Activated CD4-positive, CD25-positive, alpha-beta regulatory T cell treated with anti-CD3 and anti-CD28 coated beads, Interleukin-2, amount 50 U/mL, for 24 hours (primary cell): ENCODE measurements at regions not wholly inside any gene's neighbourhood (a gene's known extent, or its start where the extent isn't known, plus 50 kb on each side); places are given as distances from the start of the nearest gene placed in this dataset.
"Not testable (repeated sequence)": the region's sequence is repeated elsewhere in the genome, so short reads cannot be mapped to it uniquely, and the experiment has no call there.

ENCODE experiments used
- ATAC-seq, 2 donors: fragments of 150-1000 bp; cut with Tn5 transposase; one replicate each; pipeline ENCODE4 v1.10.0; 2021; ENCODE audit warnings: mild to moderate bottlenecking in 1 of 2, moderate library complexity in 1 of 2

DNA sequence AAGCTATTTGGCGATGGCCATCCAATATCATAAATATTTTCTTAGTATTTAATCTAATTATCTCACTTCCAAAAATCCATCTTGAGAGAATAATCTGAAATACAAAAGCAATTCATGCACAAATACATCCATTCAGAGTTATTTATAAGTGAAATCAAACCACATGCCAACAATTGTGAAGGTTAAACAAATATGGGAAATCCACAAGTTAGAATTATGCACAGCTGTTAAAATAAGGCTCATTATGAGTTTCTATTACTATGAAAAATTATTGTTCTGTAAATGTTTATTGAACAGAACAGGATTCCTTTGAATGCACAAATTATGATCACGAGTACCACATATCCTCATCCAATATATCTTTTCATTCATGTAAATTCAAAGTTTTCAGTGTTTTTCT lies 267.7 kb downstream of the PLOD2 start:
- no peak for ATAC-seq

DNA sequence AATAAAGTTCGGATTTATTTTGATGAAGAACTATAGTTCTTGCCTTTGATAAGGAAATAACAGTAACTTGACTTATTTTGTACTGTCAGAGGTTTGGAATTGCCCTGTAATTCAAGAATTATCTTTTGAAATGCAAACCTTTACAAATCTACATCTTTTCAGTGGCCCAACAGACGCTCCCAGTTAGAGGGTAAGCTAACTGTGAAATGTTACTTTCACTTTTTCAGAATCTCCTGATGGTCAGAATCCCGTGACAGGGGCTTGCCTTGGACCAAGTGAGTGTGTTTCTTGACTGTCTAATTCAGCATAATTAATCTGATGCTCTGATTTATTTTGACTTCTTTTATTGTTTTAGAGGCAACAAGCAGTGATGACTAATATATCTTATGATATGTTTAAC lies 262.5 kb downstream of the PLOD2 start:
- no peak for ATAC-seq

DNA sequence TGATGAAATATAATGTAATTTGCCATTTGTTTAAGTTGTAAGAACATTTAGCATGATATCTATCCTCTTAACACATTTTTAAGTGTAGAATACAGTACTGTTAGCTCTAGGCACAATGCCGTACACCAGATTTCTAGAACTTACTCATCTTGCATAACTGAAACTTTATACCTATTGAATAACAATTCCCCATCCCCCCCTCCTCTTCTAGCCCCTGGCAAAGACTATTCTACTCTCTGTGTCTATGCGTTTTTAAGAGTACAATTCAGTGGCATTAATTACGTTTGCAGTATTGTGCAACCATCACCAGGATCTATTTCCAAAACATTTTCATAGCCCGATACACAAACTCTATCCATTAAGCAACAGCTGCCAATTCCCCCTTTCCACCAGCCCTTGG lies 261.7 kb downstream of the PLOD2 start:
- no peak for ATAC-seq

DNA sequence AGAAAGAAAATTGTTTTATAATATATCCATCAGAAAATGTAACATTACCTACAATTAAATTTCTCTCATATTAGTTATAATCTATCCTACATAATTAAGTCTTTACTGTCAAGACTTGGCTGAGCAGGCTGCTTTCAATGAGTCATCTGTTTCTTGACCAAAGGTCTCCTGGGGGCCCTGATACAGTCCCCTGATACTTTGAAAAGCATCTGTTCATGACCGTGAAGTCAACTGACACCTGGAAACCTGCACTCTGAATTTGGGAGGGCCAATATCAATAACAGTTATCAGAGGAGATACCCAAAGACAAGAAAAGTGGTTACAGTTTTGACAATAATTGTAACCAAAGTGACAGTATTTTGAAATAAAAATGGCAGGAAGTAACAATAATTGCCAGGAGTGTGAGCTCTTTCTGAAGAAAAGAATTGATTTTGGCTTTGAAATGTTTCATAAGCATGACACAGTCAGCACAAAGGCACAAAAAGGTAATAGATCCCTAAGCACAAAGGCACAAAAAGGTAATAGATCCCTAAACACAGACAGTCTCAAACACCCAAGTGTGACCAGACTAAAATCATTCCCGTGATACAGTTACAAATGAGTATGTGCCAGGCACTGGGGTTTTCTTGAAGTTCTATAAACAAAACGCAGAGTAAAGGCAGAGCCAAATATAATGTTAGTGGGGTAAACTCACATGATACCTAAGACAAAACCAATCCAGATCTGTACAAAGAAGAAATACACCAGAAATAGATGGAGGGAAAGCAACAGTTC lies 260.7 kb downstream of the PLOD2 start:
- no peak for ATAC-seq

DNA sequence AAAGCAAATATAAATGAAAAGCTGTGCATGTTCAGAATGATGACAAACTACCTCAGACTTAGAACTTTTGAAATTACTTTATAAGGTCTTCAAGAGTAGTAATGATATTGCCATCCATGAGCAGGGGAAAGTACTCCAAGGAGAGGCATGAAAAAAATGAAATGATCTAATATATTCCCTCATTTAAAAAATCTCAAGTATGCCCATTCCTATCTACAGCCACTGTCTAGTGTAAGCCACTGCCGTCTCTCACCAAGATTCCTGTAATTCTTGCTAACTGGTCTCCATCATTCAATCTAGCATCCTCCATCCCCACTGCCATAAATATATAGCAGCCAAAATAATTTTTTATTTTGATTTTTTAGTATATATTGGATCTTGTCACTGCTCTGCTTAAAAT lies 258.8 kb downstream of the PLOD2 start:
- ATAC-seq, result no peak

DNA sequence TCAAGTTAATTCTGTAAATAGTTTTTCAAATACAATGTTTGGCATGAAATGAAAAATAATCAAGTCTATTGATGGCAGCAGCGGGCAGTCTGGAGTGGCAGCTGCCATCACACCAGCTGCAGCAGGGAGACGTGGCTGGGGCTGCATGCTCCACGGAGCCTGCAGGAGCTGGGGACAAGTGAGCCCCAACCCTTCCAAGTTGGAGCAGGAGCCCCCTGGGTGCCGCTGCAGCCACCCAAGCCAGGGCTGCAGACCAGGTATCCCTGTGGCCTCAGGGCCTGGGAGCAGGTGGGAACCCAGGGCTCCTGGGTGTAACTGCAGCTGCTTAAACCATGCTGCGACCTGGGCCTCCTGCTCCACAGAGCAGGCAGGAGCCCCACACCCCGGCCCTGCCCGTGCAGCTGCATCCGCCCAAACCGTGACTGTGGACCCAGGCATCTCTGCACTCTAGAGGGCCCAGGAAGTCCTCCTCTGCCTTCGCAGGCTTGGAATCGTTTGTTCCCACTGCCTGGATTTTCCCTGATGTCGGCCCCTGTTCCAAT lies 257.4 kb downstream of the PLOD2 start:
- no peak for ATAC-seq

DNA sequence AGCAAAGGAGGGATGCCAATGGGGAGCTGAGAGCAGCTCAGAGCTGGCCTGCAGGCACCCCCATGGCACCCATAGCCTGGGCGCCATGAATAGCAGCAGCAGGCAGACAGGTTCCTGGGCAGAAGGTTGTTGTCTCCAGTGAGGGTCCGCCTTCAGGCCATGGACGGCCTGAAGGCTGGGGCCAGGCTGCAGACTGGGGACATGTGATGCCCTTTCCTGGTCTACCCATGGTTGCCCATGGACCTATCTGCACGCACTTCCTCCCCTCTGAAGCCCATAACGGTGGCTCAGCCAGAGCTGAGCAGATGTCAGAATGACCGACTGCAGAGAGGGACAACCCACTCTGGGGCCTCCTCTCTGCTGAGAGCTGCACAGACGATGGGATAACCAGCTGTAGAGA lies 256.8 kb downstream of the PLOD2 start:
- ATAC-seq, result no peak

DNA sequence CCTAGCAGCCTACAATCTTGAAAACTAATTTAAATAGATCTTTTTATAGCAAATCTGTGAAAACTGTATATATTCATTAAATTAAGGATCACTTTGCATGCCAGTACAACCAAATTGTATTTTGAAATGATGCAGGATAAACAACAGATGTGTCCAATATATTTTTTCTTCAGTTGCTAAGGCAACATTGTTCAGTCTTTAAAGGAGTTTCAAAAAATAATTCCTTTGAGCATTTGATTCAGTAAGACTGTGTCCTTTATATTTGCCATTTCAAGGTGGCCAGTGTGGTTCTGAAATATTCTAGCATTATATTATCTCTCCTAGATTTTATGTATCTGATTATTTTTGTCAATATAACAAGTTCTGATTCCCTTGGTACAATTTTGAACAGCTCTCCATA lies 254.7 kb downstream of the PLOD2 start:
- no peak for ATAC-seq

DNA sequence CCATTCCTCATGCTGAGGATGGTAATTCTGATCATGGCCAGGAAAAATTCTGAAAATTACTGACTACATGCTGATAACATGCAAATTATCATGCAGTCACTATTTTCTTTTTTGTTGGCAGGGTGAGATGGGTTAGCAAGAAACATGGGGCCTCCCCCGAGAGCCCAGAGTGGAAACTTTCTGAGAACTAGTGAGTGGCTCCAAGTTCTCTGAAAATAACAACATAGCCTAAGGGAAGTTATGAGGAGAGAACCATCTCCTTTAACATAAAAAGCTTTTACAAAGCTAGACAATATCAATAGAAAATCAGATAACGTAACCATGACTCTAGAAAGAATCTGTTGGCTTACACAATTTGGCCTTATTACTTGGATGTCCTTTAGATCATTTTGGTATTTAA lies 254.2 kb downstream of the PLOD2 start:
- no peak for ATAC-seq

DNA sequence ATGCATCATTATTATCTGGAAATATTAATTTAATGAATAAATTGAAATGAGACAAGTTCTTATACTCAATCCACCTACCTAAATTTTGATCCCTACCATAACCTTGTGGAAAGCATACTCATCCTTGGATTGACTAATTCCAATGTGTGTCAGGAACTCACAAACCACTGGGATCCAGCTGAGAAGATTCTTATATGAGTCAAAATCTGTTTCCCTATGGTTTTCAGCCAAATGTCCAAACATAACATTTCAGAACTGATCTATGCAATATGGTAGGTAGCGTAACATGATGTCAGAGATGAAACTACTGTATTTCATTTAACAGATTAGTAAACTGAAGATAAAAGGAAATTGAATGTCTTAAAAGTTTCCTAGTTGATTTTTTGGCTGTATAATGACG lies 250.0 kb downstream of the PLOD2 start:
- ATAC-seq, result no peak

DNA sequence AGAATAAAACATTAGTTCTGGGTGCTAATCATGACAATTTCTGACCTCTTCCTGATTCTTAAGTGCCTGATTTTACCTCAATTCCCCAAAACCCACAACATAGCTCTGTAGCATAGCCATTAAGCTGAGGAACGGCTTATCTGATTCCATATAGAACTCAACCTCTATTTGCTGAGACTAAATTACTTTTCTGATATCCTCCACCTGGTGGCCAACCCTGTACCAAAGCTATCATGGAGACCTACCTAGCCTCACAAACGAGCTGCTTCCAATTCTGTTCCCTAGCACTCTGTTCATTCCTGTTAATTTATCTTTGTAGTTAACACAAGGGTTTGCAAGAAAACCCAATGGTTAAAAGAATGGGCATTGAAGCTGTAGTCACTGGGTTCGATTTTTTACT lies 245.2 kb downstream of the PLOD2 start:
- ATAC-seq, result no peak

DNA sequence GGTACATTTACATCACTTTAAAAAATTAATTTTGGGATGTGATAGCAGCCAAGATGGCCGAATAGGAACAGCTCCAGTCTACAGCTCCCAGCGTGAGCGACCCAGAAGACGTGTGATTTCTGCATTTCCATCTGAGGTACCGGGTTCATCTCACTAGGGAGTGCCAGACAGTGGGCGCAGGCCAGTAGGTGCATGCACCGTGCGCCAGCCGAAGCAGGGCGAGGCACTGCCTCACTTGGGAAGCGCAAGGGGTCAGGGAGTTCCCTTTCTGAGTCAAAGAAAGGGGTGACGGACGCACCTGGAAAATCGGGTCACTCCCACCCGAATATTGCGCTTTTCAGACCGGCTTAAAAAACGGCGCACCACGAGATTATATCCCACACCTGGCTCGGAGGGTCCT lies 233.2 kb downstream of the PLOD2 start:
- not testable (repeated sequence) for ATAC-seq

DNA sequence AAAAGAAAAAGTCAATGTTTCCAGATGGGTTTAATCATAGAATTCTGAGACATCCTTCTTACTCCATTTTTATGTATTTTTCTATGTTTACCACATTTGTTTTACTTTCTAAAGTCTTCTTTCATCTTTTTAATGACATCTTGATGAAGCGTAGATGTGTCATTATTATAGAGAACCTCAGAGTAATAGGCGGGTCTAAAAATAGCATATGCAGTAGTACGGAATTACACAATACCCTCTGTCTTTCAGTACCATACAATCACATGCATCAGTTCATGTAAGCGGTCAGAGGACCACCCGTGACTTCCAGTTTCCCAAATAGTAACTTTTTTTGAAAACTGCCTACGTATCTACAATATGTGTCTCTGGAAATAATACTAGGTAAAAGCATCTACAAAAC lies 224.0 kb downstream of the PLOD2 start:
- no peak for ATAC-seq

DNA sequence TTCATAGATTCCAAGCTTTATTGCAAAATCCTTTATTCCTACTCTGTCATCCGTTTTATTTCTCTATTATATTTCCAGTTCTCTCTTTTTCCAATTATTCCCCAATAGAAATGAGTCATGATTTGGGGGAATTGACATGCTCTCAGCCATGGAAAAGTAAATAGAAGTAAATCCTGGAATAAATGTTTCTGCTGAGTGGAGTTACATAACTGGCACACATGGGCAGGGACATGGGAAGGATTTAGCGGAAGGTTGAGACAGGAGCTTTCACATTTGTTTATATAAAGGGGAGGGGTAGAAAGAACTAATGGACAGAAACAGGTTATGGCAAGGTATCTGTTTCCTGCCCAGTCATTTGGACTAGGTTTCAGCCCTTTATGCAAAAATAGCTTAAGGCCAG lies 221.6 kb downstream of the PLOD2 start:
- ATAC-seq, result no peak

DNA sequence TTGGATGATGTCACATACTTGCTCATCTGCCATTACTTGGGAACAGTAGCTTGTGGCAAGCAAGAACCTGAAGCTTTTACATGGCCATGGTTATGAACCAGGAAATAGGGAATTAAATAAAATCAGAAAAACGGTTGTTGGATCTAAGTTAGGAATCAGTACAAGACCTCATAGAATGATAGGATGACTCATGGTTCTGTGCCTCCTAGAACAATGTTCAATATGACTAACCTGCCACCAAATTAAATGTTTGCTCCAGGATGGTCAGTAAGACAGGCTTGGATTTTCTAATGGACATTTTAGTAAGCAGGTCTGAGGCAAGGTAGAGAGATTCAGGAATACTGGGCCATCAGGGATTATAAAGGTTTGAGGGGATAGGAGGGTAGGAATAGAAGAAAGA lies 218.9 kb downstream of the PLOD2 start:
- no peak for ATAC-seq

DNA sequence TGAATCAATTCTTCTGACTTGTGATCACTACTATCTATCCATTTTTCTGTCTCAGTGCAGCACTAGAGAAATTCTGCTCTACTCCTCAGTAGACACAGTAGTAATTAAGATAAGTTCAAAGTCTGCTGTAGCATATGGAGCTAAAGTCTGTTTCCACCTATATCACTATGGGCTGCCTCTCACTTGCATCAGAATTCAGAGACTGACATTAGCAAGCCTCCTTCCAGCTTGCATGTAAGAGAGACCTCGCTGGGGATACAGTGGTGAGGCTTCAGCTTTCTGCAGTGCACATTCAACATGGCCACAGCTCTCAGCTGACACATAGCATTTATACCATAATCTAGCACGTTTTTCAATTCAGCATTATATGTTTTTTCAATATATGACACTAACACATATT lies 217.0 kb downstream of the PLOD2 start:
- ATAC-seq, result no peak

DNA sequence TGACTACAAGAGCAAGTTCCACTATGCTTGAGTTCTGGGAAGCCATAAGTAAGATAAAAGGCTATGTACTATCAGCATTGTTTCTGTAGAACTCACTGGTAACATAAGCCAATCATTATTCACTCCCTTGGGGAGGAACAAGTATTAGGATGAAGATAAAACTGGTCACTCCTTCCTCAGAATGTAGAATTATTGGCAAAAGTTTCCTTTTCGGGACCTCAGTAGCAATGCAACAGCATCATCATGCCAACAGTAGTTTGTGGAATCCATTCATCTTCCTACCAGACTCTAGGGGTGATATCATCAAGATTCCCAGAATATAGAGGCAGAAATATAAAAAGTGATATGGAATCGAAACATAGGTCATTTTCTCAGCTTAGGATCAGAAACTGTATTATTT lies 209.5 kb downstream of the PLOD2 start:
- no peak for ATAC-seq

DNA sequence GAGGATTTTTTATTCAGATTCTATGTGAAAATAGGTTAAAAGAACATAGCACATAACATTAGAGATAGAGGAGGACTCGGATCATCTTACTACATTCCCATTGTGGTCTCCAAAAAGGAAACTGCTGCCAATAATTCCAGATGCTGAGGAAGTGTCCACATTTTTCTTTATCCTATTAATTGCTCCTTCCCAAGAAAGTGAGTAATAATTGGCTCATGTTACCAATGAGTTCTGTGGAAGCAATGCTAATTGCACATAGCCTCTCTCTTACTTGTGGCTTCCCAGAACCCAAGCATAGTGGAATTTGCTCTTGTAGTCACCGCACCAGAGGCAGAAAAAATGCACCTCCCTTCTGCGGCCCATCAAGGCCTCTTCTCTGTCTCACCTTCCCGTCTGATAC lies 208.4 kb downstream of the PLOD2 start:
- ATAC-seq, result no peak

DNA sequence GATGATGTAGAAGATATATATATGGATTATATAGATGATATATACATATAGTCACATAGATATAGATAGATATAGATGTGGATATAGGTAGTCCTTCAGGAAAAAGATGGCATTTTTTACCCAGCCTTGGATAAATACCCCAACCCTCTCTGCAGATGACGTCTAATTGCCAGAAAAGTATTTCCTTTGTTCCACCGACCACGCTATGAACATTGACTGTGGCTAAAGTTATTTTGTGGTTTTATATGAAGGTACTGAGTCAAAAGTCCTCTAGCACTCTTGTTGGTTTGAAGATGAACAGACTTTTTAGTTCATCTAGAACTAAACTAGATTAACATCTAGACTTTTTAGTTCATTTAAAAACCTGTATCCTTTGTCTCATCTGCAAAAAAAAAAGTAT lies 207.7 kb downstream of the PLOD2 start:
- no peak for ATAC-seq

DNA sequence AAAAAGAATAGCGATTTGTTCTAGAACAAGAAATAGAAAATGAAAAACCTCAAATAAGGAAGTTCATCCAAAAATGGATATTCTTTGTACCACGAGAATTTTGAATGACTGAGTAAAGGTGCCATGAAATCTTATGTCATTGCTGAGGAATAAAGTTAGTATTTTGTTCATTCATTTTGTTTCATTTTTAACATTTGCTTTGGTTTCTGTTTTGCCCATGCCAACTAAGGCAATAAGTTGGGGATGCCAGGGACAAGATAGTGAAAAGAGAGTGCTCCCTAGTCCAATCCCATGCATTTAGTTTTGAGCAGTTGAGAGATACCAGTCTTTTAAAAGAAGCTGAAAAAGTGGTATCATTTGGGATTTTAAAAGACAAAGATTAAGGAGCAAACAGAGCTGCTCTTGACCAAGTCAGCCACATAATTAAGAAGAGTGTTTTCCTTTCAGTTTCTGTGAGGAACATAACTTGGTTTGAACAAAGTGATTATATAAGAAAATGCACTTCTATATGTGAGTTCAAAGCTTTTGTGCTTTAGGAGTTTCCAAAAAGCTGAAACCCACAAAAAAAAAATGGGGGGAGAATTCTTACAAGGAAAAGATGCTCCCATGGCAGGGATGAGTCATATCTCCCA lies 201.4 kb downstream of the PLOD2 start:
- ATAC-seq, result no peak

DNA sequence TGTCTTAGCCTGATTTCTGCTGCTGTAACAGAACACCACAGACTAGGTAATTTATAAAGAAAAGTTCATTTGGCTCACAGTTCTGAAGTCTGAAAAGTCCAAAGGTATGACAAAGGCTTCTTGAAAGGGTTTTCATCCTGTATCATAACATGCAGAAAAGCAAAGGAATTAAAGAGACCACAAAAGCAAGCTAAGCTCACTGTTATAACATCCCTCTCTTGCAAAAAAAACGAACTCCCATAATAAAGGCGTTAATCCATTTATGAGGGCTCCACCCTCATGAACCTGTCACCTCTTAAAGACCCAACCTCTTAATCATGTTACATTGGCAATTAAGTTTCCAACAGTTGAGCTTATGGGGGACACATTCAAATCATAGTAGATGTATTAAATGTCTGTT lies 197.9 kb downstream of the PLOD2 start:
- ATAC-seq, result no peak

DNA sequence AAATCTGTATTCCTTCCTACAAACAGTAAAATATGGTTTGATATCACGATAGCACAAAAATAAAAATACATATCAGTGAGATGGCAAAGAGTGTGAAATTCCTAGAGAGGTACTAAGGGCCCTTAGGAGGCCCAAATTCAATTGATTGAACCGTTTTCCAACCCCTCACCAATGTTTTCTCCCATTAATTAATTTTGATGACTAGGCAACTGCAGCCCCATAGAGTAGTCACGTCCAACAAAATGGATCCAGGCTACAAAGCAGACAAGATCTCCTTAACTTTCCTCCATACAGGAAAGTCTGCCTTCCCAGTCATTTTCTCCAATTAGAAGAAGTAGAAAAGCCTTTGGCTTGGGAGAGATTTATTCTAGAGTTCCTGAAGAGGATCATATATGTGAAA lies 193.9 kb downstream of the PLOD2 start:
- no peak for ATAC-seq

DNA sequence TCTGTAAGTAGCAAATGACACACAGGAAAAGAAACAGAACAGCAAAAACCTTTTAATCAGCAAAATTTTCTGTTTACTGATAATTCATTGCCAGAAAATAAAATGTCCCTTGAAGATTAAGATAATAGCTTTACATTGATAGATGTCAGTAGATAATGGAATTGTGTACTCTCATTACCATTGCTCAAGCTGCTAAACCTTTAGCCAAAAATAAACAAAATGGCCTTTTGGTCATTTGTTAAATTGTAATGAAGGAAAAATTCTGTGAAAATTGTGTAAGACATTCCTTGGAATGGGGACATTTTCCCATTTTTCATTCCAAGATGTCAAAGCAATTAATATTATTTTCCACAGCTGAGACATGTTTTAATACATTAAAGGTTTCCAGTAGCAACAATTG lies 189.8 kb downstream of the PLOD2 start:
- no peak for ATAC-seq

DNA sequence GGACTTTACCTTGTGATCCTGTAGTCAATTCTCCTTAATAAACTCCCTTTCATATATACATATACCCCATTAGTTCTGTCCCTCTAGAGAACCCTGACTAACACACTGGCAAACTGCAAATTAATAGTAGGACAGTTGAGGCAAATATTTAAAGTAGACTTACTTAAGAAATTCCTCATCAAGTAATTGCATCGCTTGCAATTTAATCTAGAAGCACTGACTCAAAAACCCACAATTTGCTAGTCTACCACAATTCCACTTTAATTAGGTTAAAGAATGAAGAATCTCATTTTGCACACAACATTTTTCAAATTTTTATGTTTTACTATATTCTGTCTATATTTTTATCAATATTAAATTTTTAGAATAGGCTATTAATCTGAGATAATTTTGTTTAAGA lies 188.1 kb downstream of the PLOD2 start:
- ATAC-seq, result no peak

DNA sequence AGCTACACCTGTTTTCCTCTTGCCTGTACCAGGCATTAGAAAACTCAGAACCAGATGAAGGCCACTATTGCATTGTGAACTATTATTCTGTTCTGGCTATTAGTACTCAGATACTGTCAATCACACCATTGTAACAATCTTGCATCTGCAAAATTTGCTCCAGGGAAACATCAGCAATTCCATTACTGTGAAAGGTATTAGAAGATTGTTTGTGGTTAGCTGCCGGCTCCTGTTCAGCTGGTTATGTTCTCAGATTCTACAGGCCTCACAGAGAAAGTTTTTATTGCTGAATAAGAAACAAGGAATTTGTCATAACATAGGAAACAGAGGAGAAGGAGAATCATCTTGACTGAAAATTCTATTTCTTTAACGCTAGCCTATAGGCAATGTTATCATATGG lies 179.9 kb downstream of the PLOD2 start:
- no peak for ATAC-seq
